T-helper 17 cell (primary cell): ENCODE measurements at regions not wholly inside any gene's neighbourhood (a gene's known extent, or its start where the extent isn't known, plus 50 kb on each side); places are given as distances from the start of the nearest gene placed in this dataset.

Source experiments
- ATAC-seq: fragments of 150-1000 bp; cut with Tn5 transposase; 2 replicates; pipeline ENCODE4 v1.10.0; 2021; ENCODE audit warnings: mild to moderate bottlenecking, moderate library complexity
- DNase-seq, 3 donors: peaks; one replicate each; pipeline versions ENCODE4 v3.0.0 to v3.0.0-alpha.2; 2020 to 2021
- H3K9me3 ChIP-seq: one replicate; pipeline ENCODE4 v1.7.0; 2013; ENCODE audit warnings: low read length, mild to moderate bottlenecking; ENCODE audit not compliant: control insufficient read depth, poor library complexity, severe bottlenecking
- H3K27ac Mint-ChIP-seq: one replicate; pipeline ENCODE4 v1.8.0; 2022; ENCODE audit warnings: mild to moderate bottlenecking, moderate library complexity, mixed read lengths
- H3K27me3 Mint-ChIP-seq: one replicate; pipeline ENCODE4 v1.8.0; 2022; ENCODE audit warnings: mixed read lengths
- H3K36me3 Mint-ChIP-seq: one replicate; pipeline ENCODE4 v1.8.0; 2022; ENCODE audit warnings: low read depth, mixed read lengths
- H3K4me1 Mint-ChIP-seq: one replicate; pipeline ENCODE4 v1.8.0; 2022; ENCODE audit warnings: mild to moderate bottlenecking, mixed read lengths
- H3K4me3 Mint-ChIP-seq: one replicate; pipeline ENCODE4 v1.8.0; 2022; ENCODE audit warnings: mild to moderate bottlenecking, moderate library complexity, mixed read lengths

DNA sequence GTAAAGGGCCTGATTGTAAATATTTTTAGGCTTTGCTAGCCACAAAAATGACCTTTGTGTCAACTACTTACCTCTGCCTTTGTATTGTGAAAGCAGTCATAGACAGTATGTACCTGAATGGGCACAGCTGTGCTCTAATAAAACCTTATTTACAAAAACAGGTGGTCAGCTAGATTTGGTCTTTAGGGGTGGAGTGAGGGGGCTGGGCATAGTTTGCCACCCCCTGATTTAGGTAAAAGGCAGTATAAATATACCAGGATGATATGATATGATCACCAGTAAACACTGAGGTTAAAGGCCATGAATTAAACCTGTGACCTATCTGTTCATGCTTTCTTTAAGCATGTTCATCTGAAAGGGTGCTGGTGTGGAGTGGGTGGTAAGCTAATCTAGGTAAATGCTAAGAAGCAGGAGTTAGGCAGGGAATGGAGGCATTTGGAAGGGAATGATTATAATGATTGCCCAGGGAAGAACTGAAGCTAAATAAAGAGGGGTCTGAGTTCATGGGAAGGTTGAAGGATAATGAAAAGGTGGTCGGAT, 77.1 kb upstream of the BCAT1 start:
- H3K27ac Mint-ChIP-seq: no peak overlapping the region
- no peak overlapping the region for H3K4me3 Mint-ChIP-seq
- H3K27me3 Mint-ChIP-seq: no peaks in the 10 kb centered on the region
- H3K9me3 ChIP-seq: no peaks in the 10 kb centered on the region
- H3K36me3 Mint-ChIP-seq: no peaks in the 10 kb centered on the region
- no peaks in the 10 kb centered on the region for H3K4me1 Mint-ChIP-seq
- ATAC-seq: no peak
- no peak for DNase-seq

- H3K4me3 Mint-ChIP-seq: no peak overlapping the region
- peaks cover 5% of the 10 kb centered on the region for H3K27me3 Mint-ChIP-seq
- no peaks in the 10 kb centered on the region for H3K9me3 ChIP-seq
- H3K27ac Mint-ChIP-seq: no peak overlapping the region
- H3K36me3 Mint-ChIP-seq: no peaks in the 10 kb centered on the region
- DNase-seq (no peak), ATAC-seq (no peak)
- H3K4me1 Mint-ChIP-seq: no peaks in the 10 kb centered on the region
These were observed 76.4 kb upstream of the BCAT1 start for GRCh38 chr12:25025260-25025659.

GRCh38 chr12:25023808-25024207, 74.9 kb upstream of the BCAT1 start:
- H3K9me3 ChIP-seq: no peaks in the 10 kb centered on the region
- ATAC-seq (no peak), DNase-seq (no peak)
- Mint-ChIP-seq H3K4me3 (no peak overlapping the region), H3K27ac (no peak overlapping the region), H3K27me3 (peaks cover 10% of the 10 kb centered on the region), H3K4me1 (no peaks in the 10 kb centered on the region), H3K36me3 (no peaks in the 10 kb centered on the region)

DNA sequence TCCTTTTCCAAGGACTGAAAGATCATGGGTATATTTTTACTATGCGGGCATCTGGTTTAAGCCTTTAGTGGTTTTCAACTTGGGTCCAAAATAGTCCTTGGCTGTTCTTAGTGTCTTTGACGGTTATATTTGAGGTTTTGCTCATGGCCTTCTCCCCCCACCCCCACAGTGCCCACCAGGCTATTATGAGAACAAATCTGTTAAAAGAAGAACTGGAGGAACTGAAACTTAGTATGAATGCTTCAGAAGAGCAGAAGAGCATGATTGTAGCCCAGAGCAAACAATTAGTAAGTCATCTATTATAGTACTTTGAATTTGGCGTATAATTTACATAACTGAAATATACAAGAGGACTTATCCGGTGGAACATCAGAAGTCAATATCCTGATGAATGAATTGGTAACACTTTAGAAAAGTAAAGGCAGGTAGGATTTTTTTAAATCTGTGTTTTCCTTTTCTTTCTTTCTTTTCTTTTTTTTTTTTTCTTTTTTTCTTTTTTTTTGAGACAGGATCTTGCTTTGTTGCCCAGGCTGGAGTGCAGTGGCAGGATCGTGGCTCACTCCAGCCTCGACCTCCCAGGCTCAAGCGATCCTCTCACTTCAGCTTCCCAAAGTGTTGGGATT, 71.8 kb upstream of the BCAT1 start:
- ATAC-seq (no peak), DNase-seq (no peak)
- no peaks in the 10 kb centered on the region for H3K9me3 ChIP-seq
- Mint-ChIP-seq H3K4me1 (peaks cover 2% of the 10 kb centered on the region), H3K27me3 (peaks cover 28% of the 10 kb centered on the region), H3K27ac (no peak overlapping the region), H3K4me3 (no peak overlapping the region), H3K36me3 (no peaks in the 10 kb centered on the region)

DNA sequence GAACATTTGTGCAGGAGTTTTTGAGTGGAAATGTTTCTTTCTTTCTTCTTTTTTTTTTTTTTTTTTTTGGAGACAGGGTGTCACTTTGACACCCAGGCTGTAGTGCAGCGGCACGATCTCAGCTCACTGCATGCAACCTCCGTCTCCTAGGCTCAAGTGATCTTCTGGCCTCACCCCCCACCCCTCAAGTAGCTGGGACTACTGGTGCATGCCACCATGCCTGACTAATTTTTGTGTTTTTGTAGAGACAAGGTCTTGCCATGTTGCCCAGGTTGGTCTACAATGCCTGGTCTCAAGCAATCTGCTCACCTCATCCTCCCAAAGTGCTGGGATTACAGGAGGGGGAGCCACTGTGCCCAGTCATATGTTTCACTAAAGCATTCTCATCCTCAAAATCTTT, 69.2 kb upstream of the BCAT1 start:
- H3K27ac Mint-ChIP-seq: no peak overlapping the region
- DNase-seq: no peak

GRCh38 chr12:25017336-25017735, 68.4 kb upstream of the BCAT1 start:
- Mint-ChIP-seq H3K27me3 (peaks cover 28% of the 10 kb centered on the region), H3K36me3 (no peaks in the 10 kb centered on the region), H3K27ac (no peak overlapping the region), H3K4me3 (no peak overlapping the region), H3K4me1 (peaks cover 2% of the 10 kb centered on the region)
- no peak for ATAC-seq
- no peaks in the 10 kb centered on the region for H3K9me3 ChIP-seq
- DNase-seq: no peak

More for the DNA sequence above, 69.2 kb upstream of the BCAT1 start:
- Mint-ChIP-seq H3K4me1 (peaks cover 2% of the 10 kb centered on the region), H3K4me3 (no peak overlapping the region), H3K36me3 (no peaks in the 10 kb centered on the region), H3K27me3 (peaks cover 28% of the 10 kb centered on the region)
- H3K9me3 ChIP-seq: no peaks in the 10 kb centered on the region
- ATAC-seq: no peak

- no peaks in the 10 kb centered on the region for H3K36me3 Mint-ChIP-seq
- H3K4me1 Mint-ChIP-seq: peaks cover 2% of the 10 kb centered on the region
- no peaks in the 10 kb centered on the region for H3K9me3 ChIP-seq
- no peak for DNase-seq
- peaks cover 22% of the 10 kb centered on the region for H3K27me3 Mint-ChIP-seq
- H3K4me3 Mint-ChIP-seq: no peak overlapping the region
- H3K27ac Mint-ChIP-seq: no peak overlapping the region
- ATAC-seq: no peak
These were observed 66.1 kb upstream of the BCAT1 start for GRCh38 chr12:25014961-25015360.

DNA sequence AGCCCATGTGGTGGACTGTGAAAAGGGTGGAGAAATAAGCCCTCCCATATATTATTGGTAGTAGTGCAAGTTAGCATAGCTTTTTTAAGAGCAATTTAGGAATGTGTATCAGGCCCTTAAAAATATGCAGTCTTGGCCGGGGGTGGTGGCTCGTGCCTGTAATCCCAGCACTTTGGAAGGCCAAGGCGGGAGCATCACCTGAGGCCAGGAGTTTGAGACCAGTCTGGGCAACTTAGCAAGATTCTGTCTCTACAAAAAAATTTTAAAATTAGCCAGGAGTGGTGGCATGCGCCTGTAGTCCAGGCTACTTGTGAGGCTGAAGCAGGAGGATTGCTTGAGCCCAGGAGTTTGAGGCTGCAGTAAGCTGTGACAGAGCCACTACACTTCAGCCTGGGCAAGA, 64.2 kb upstream of the BCAT1 start:
- H3K27ac Mint-ChIP-seq: no peak overlapping the region
- no peak for DNase-seq
- no peak for ATAC-seq
- H3K9me3 ChIP-seq: no peaks in the 10 kb centered on the region
- peaks cover 15% of the 10 kb centered on the region for H3K27me3 Mint-ChIP-seq
- H3K4me3 Mint-ChIP-seq: no peak overlapping the region
- H3K36me3 Mint-ChIP-seq: no peaks in the 10 kb centered on the region
- peaks cover 2% of the 10 kb centered on the region for H3K4me1 Mint-ChIP-seq

GRCh38 chr12:25009496-25010092, 60.7 kb upstream of the BCAT1 start:
- H3K9me3 ChIP-seq: no peaks in the 10 kb centered on the region
- no peak for ATAC-seq
- H3K4me1 Mint-ChIP-seq: no peaks in the 10 kb centered on the region
- H3K36me3 Mint-ChIP-seq: no peaks in the 10 kb centered on the region
- no peak overlapping the region for H3K4me3 Mint-ChIP-seq
- peaks cover 1% of the 10 kb centered on the region for H3K27me3 Mint-ChIP-seq
- H3K27ac Mint-ChIP-seq: no peak overlapping the region
- DNase-seq: no peak

GRCh38 chr12:25005376-25005775, 56.5 kb upstream of the BCAT1 start:
- no peak for DNase-seq
- Mint-ChIP-seq H3K27ac (no peak overlapping the region), H3K36me3 (no peaks in the 10 kb centered on the region), H3K27me3 (peaks cover 12% of the 10 kb centered on the region), H3K4me1 (no peaks in the 10 kb centered on the region), H3K4me3 (no peak overlapping the region)
- H3K9me3 ChIP-seq: no peaks in the 10 kb centered on the region
- peak; percentile 40 for ATAC-seq

- no peak overlapping the region for H3K4me3 Mint-ChIP-seq
- no peaks in the 10 kb centered on the region for H3K4me1 Mint-ChIP-seq
- peaks cover 12% of the 10 kb centered on the region for H3K27me3 Mint-ChIP-seq
These were observed 55.5 kb upstream of the BCAT1 start for GRCh38 chr12:25004447-25004846.

GRCh38 chr12:25001311-25001710, 52.4 kb upstream of the BCAT1 start:
- H3K36me3 Mint-ChIP-seq: no peaks in the 10 kb centered on the region
- H3K4me1 Mint-ChIP-seq: peaks cover 10% of the 10 kb centered on the region
- DNase-seq: no peak
- no peaks in the 10 kb centered on the region for H3K9me3 ChIP-seq
- peaks cover 12% of the 10 kb centered on the region for H3K27me3 Mint-ChIP-seq
- H3K4me3 Mint-ChIP-seq: no peak overlapping the region
- no peak for ATAC-seq
- no peak overlapping the region for H3K27ac Mint-ChIP-seq

More at GRCh38 chr12:25004447-25004846, 55.5 kb upstream of the BCAT1 start:
- DNase-seq (no peak), ATAC-seq (no peak)
- no peak overlapping the region for H3K27ac Mint-ChIP-seq
- H3K36me3 Mint-ChIP-seq: no peaks in the 10 kb centered on the region
- no peaks in the 10 kb centered on the region for H3K9me3 ChIP-seq
